K562 (cell line): ENCODE measurements at regions not wholly inside any gene's neighbourhood (a gene's known extent, or its start where the extent isn't known, plus 50 kb on each side); places are given as distances from the start of the nearest gene placed in this dataset.

Experiments used
- CBFA2T2 ChIP-seq: fragments of 450-650 bp; conservative IDR thresholded peaks from 2 replicates; pipeline ENCODE4 v1.6.1; 2017; ENCODE audit warnings: mild to moderate bottlenecking
- CHD1 ChIP-seq: fragments of 200-600 bp; sonication (generic); IDR thresholded peaks from one replicate; pipeline ENCODE4 v1.6.1; 2012; ENCODE audit warnings: mild to moderate bottlenecking, moderate library complexity, low read length, inconsistent platforms
- JUNB ChIP-seq: fragments of 450-650 bp; formaldehyde crosslinking; conservative IDR thresholded peaks from 2 replicates; pipeline ENCODE4 v1.4.0; 2020; ENCODE audit warnings: mild to moderate bottlenecking
- MXI1 ChIP-seq: IDR thresholded peaks from 2 replicates; pipeline ENCODE4 v1.6.1; 2011; ENCODE audit warnings: low read depth, mild to moderate bottlenecking, improper control_type of control experiment, low read length
- MYNN ChIP-seq, 2 experiments: sonication (generic); formaldehyde crosslinking in 1 of 2; IDR thresholded peaks; 2 replicates each; pipeline versions ENCODE4 v1.5.0 to v1.6.1; 2016 to 2020; ENCODE audit warnings: antibody characterized with exemption in 1 of 2, missing genetic modification reagents in 1 of 2
- NCOA2 ChIP-seq, 2 experiments: fragments of 450-650 bp; IDR thresholded peaks; 2 replicates each; pipeline ENCODE4 v1.6.1; 2018; ENCODE audit warnings: mild to moderate bottlenecking in 2 of 2, moderate library complexity in 1 of 2; ENCODE audit not compliant: partially characterized antibody in 2 of 2
- NCOA6 ChIP-seq: fragments of 450-650 bp; IDR thresholded peaks from 2 replicates; pipeline ENCODE4 v1.6.1; 2017; ENCODE audit warnings: mild to moderate bottlenecking
- NRF1 ChIP-seq, 2 experiments: fragments of 450-650 bp; IDR thresholded peaks in 1 of 2; conservative IDR thresholded peaks in 1 of 2; 2 replicates each; pipeline ENCODE4 v1.6.1; 2014; ENCODE audit warnings: mild to moderate bottlenecking in 2 of 2
- SAFB ChIP-seq: fragments of 200-400 bp; formaldehyde crosslinking; IDR thresholded peaks from 2 replicates; pipeline ENCODE4 v1.6.1; 2017; ENCODE audit warnings: low read depth, low read length, borderline replicate concordance
- SMAD4 ChIP-seq: fragments of 250-450 bp; sonication (Bioruptor Pico); conservative IDR thresholded peaks from 2 replicates; pipeline ENCODE4 v1.8.0; 2021; ENCODE audit warnings: inconsistent platforms, mild to moderate bottlenecking, moderate library complexity
- SMARCA5 ChIP-seq: fragments of 450-650 bp; IDR thresholded peaks from 2 replicates; pipeline ENCODE4 v1.6.1; 2016
- SREBF1 ChIP-seq: fragments of 150-350 bp; IDR thresholded peaks from 2 replicates; pipeline ENCODE4 v1.6.1; 2014; ENCODE audit warnings: antibody characterized with exemption, low read depth, low read length, borderline replicate concordance
- STAT5A ChIP-seq: IDR thresholded peaks from 2 replicates; pipeline ENCODE4 v1.6.1; 2012; ENCODE audit warnings: low read length, inconsistent platforms, borderline replicate concordance
- TARDBP ChIP-seq: fragments of 450-650 bp; IDR thresholded peaks from 2 replicates; pipeline ENCODE4 v1.6.1; 2016
- TBL1XR1 ChIP-seq, 2 experiments: IDR thresholded peaks; 2 replicates each; pipeline ENCODE4 v1.6.1; 2012; ENCODE audit warnings: improper control_type of control experiment in 2 of 2, low read length in 2 of 2, mild to moderate bottlenecking in 1 of 2
- TEAD4 ChIP-seq, 2 experiments: sonication (generic) in 1 of 2; formaldehyde crosslinking in 1 of 2; IDR thresholded peaks; 2 replicates each; pipeline versions ENCODE4 v1.6.1 to v1.8.0; 2012 to 2022; ENCODE audit warnings: borderline replicate concordance in 1 of 2, inconsistent platforms in 1 of 2, low read length in 1 of 2, mild to moderate bottlenecking in 1 of 2, missing genetic modification reagents in 1 of 2
- THRAP3 ChIP-seq: fragments of 450-650 bp; IDR thresholded peaks from 2 replicates; pipeline ENCODE4 v1.6.1; 2016; ENCODE audit warnings: mild to moderate bottlenecking, inconsistent platforms, borderline replicate concordance
- YBX1 ChIP-seq: fragments of 450-650 bp; IDR thresholded peaks from 2 replicates; pipeline ENCODE4 v1.7.1; 2016; ENCODE audit warnings: mild to moderate bottlenecking
- ZEB2 ChIP-seq: fragments of 450-650 bp; IDR thresholded peaks from 2 replicates; pipeline ENCODE4 v1.6.1; 2016
- ZFP1 ChIP-seq: fragments of 450-650 bp; formaldehyde crosslinking; IDR thresholded peaks from 2 replicates; pipeline ENCODE4 v1.4.0; 2020; ENCODE audit warnings: mild to moderate bottlenecking, mixed read lengths
- ZKSCAN1 ChIP-seq: fragments of 150-350 bp; IDR thresholded peaks from 2 replicates; pipeline ENCODE4 v1.6.1; 2016; ENCODE audit warnings: low read depth, low read length
- ZNF23 ChIP-seq: fragments of 250-450 bp; sonication (Bioruptor Pico); IDR thresholded peaks from 2 replicates; pipeline ENCODE4 v1.4.0; 2020; ENCODE audit warnings: mild to moderate bottlenecking
- TF ChIP-seq, protein P1 (sequence below): fragments of 450-650 bp; IDR thresholded peaks from 2 replicates; pipeline ENCODE4 v1.6.1; 2018; ENCODE audit warnings: mild to moderate bottlenecking, low read depth; ENCODE audit not compliant: partially characterized antibody
- TF ChIP-seq, protein P2 (sequence below): IDR thresholded peaks from 2 replicates; pipeline ENCODE4 v1.6.1; 2014; ENCODE audit warnings: antibody characterized with exemption
- TF ChIP-seq, protein P3 (sequence below): fragments of 450-650 bp; IDR thresholded peaks from 2 replicates; pipeline ENCODE4 v1.6.1; 2016

DNA sequence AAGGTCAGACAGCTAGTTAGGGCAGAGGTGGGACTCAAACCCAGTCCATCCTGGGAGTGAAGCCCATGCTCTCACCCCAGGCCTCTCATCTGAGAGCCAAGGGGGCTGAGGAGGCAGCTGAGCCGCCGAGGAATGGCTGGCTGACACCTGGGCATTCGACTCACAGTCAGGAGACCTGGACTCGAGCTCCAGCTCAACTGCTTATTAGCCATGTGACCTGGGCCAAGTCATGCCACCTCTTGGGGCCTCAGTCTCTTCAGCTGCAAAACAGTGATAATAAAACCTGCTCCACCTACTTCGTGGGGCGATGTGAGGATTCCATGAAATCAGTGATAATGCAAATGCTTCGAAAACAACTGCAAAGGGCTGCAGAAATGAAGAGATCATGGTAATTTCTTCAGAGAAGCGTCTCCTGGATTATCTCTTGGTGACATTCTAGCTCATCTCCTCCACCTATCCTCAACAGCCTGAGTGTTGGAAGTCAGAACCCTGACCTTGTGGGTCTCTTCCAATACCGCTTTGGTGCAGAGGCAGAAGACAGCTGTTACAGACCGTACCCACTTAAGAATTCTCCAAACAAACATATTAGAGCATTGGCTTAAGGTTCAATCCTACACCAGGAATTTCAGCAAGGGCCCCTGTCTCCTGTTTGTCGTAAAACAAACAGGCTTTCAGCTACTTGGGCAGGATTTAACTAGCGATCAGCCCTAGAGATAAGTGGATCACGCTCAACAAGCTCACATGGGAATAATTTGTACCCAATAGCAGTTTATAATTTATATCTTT, 60.0 kb upstream of the PIM1 start (continued):
- no peak for TF ChIP-seq JUNB (CRISPR knock-in tag)
- no peak for TF ChIP-seq TARDBP
- TF ChIP-seq SMARCA5, result no peak
- TF ChIP-seq, protein P1, sequence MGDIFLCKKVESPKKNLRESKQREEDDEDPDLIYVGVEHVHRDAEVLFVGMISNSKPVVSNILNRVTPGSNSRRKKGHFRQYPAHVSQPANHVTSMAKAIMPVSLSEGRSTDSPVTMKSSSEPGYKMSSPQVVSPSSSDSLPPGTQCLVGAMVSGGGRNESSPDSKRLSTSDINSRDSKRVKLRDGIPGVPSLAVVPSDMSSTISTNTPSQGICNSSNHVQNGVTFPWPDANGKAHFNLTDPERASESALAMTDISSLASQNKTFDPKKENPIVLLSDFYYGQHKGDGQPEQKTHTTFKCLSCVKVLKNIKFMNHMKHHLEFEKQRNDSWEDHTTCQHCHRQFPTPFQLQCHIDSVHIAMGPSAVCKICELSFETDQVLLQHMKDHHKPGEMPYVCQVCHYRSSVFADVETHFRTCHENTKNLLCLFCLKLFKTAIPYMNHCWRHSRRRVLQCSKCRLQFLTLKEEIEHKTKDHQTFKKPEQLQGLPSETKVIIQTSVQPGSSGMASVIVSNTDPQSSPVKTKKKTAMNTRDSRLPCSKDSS, result no peak
- 0 out of 2 replicates have a peak, but pooled peaks have one; percentile 45 for TF ChIP-seq MXI1
- peak; percentile 74 for TF ChIP-seq STAT5A
- TF ChIP-seq NRF1 (conservative IDR thresholded peaks at IDR 0.05 in 1 of 2, IDR thresholded peaks at IDR 0.05 in 1 of 2), result peak; percentile 18 to 26; a peak in 1 of 4 replicates
- TF ChIP-seq, protein P2, sequence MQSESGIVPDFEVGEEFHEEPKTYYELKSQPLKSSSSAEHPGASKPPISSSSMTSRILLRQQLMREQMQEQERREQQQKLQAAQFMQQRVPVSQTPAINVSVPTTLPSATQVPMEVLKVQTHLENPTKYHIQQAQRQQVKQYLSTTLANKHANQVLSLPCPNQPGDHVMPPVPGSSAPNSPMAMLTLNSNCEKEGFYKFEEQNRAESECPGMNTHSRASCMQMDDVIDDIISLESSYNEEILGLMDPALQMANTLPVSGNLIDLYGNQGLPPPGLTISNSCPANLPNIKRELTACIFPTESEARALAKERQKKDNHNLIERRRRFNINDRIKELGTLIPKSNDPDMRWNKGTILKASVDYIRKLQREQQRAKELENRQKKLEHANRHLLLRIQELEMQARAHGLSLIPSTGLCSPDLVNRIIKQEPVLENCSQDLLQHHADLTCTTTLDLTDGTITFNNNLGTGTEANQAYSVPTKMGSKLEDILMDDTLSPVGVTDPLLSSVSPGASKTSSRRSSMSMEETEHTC, result peak; percentile 88
- TF ChIP-seq, protein P3, sequence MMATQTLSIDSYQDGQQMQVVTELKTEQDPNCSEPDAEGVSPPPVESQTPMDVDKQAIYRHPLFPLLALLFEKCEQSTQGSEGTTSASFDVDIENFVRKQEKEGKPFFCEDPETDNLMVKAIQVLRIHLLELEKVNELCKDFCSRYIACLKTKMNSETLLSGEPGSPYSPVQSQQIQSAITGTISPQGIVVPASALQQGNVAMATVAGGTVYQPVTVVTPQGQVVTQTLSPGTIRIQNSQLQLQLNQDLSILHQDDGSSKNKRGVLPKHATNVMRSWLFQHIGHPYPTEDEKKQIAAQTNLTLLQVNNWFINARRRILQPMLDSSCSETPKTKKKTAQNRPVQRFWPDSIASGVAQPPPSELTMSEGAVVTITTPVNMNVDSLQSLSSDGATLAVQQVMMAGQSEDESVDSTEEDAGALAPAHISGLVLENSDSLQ, result peak; percentile 6; the same call in 1 of the 2 replicates
- no peak; the same call in 1 of the 2 replicates for TF ChIP-seq ZKSCAN1
- TF ChIP-seq TBL1XR1 (IDR thresholded peaks at IDR 0.05; ENCODE audit: low read length in 2 of 2), result peak in 1 of 2 experiments; percentile 84; a peak in 3 of 4 replicates
- TF ChIP-seq ZNF23 (CRISPR knock-in tag), result peak; percentile 61; the same call in 1 of the 2 replicates
- no peak; the same call in 1 of the 2 replicates for TF ChIP-seq ZFP1 (CRISPR knock-in tag)
- TF ChIP-seq TEAD4 (IDR thresholded peaks at IDR 0.05; ENCODE audit: low read length), result peak; percentile 74
- no peak for TF ChIP-seq TEAD4 (CRISPR knock-in tag; IDR thresholded peaks at IDR 0.05; ENCODE audit: borderline replicate concordance)
- peak; percentile 93 for TF ChIP-seq MYNN (IDR thresholded peaks at IDR 0.05)
- no peak for TF ChIP-seq MYNN (CRISPR knock-in tag; IDR thresholded peaks at IDR 0.05)
- TF ChIP-seq ZEB2, result peak; percentile 89
- no peak for TF ChIP-seq NCOA2 (IDR thresholded peaks at IDR 0.05; ENCODE audit: partially characterized antibody in 2 of 2)
- no peak for TF ChIP-seq NCOA6
- peak; percentile 89 for TF ChIP-seq SMAD4 (CRISPR knock-in tag)
- no peak for TF ChIP-seq YBX1
- TF ChIP-seq SAFB, result no peak
- TF ChIP-seq SREBF1, result peak; percentile 41; the same call in 1 of the 2 replicates
- no peak for TF ChIP-seq CHD1
- TF ChIP-seq THRAP3, result no peak
- peak; percentile 91 for TF ChIP-seq CBFA2T2
